ENCODE measurements at regions not wholly inside any gene's neighbourhood (a gene's known extent, or its start where the extent isn't known, plus 50 kb on each side); places are given as distances from the start of the nearest gene placed in this dataset.

GRCh38 chr4:122203407-122203806 is 51.3 kb downstream of the BLTP1 start:
- no peak for TF ChIP-seq CTCF (IDR thresholded peaks at IDR 0.05; ENCODE audit: low read depth, low read length)
- DNase-seq (ENCODE audit: extremely low read depth, low read depth) = no peak

GRCh38 chr4:122205687-122206086 is 53.6 kb downstream of the BLTP1 start:
- no peak for DNase-seq (ENCODE audit: extremely low read depth, low read depth)
- TF ChIP-seq CTCF (IDR thresholded peaks at IDR 0.05; ENCODE audit: low read depth, low read length) = no peak

- no peak for TF ChIP-seq CTCF (IDR thresholded peaks at IDR 0.05; ENCODE audit: low read depth, low read length)
- DNase-seq (ENCODE audit: extremely low read depth, low read depth) = no peak
Measured at GRCh38 chr4:122212880-122213279, 60.7 kb downstream of the BLTP1 start.

GRCh38 chr4:122218762-122219161 is 66.6 kb downstream of the BLTP1 start:
- TF ChIP-seq CTCF (IDR thresholded peaks at IDR 0.05; ENCODE audit: low read depth, low read length) = peak; percentile 44
- no peak for DNase-seq (ENCODE audit: extremely low read depth, low read depth)

GRCh38 chr4:122219356-122219755 is 67.2 kb downstream of the BLTP1 start:
- no peak for TF ChIP-seq CTCF (IDR thresholded peaks at IDR 0.05; ENCODE audit: low read depth, low read length)
- DNase-seq (ENCODE audit: extremely low read depth, low read depth) = no peak

- DNase-seq (ENCODE audit: extremely low read depth, low read depth) = no peak
- TF ChIP-seq CTCF (IDR thresholded peaks at IDR 0.05; ENCODE audit: low read depth, low read length) = no peak
Measured at GRCh38 chr4:122221322-122221721, 69.2 kb downstream of the BLTP1 start.

- TF ChIP-seq CTCF (IDR thresholded peaks at IDR 0.05; ENCODE audit: low read depth, low read length) = peak; percentile 35
- no peak for DNase-seq (ENCODE audit: extremely low read depth, low read depth)
Measured at GRCh38 chr4:122224348-122224747, 72.2 kb downstream of the BLTP1 start.

Data from AG09319 (cell line).